ENCODE measurements at regions not wholly inside any gene's neighbourhood (a gene's known extent, or its start where the extent isn't known, plus 50 kb on each side); places are given as distances from the start of the nearest gene placed in this dataset.

DNA sequence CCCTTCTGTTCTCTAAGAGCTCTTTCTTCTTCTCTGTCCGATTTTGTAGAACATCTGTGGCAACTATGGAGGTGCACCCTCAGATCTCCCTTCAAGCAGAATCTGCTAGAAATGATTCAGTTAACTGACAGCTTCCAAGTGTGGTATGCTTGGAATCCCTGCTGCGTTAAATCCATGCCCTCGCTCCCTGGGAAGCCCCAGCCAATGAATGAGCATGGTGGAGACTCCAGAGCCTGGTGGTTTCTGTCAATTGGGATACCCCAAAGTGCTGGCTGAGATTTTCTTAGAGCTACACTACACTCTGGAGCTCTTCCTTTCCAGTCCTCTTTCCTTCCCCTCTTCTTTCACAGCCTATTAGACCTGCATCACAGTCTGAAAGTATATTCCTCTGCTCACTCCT is 116.3 kb upstream of the C1orf21 start:
- TF ChIP-seq, protein P1, sequence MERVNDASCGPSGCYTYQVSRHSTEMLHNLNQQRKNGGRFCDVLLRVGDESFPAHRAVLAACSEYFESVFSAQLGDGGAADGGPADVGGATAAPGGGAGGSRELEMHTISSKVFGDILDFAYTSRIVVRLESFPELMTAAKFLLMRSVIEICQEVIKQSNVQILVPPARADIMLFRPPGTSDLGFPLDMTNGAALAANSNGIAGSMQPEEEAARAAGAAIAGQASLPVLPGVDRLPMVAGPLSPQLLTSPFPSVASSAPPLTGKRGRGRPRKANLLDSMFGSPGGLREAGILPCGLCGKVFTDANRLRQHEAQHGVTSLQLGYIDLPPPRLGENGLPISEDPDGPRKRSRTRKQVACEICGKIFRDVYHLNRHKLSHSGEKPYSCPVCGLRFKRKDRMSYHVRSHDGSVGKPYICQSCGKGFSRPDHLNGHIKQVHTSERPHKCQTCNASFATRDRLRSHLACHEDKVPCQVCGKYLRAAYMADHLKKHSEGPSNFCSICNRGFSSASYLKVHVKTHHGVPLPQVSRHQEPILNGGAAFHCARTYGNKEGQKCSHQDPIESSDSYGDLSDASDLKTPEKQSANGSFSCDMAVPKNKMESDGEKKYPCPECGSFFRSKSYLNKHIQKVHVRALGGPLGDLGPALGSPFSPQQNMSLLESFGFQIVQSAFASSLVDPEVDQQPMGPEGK (CRISPR knock-in tag; IDR thresholded peaks at IDR 0.05; ENCODE audit: borderline replicate concordance), result no peak
- no peak for TF ChIP-seq OSR1 (CRISPR knock-in tag; IDR thresholded peaks at IDR 0.05)
- TF ChIP-seq, protein P2, sequence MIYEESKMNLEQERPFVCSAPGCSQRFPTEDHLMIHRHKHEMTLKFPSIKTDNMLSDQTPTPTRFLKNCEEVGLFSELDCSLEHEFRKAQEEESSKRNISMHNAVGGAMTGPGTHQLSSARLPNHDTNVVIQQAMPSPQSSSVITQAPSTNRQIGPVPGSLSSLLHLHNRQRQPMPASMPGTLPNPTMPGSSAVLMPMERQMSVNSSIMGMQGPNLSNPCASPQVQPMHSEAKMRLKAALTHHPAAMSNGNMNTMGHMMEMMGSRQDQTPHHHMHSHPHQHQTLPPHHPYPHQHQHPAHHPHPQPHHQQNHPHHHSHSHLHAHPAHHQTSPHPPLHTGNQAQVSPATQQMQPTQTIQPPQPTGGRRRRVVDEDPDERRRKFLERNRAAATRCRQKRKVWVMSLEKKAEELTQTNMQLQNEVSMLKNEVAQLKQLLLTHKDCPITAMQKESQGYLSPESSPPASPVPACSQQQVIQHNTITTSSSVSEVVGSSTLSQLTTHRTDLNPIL (CRISPR knock-in tag; IDR thresholded peaks at IDR 0.05; ENCODE audit: low read depth), result no peak
- TF ChIP-seq CSRNP3 (CRISPR knock-in tag; IDR thresholded peaks at IDR 0.05), result no peak
- no peak for TF ChIP-seq ESRRG (CRISPR knock-in tag; IDR thresholded peaks at IDR 0.05)
- TF ChIP-seq ARNTL (CRISPR knock-in tag; IDR thresholded peaks at IDR 0.05; ENCODE audit: borderline replicate concordance, low read depth), result no peak
- no peak for TF ChIP-seq ZFP3 (CRISPR knock-in tag; IDR thresholded peaks at IDR 0.05)
- no peak for TF ChIP-seq ZFP30 (CRISPR knock-in tag; IDR thresholded peaks at IDR 0.05)

All from SK-N-SH treated with all-trans-retinoic acid at 6 μM for 48 hours (cell line).